ENCODE measurements at regions not wholly inside any gene's neighbourhood (a gene's known extent, or its start where the extent isn't known, plus 50 kb on each side); places are given as distances from the start of the nearest gene placed in this dataset.

DNA sequence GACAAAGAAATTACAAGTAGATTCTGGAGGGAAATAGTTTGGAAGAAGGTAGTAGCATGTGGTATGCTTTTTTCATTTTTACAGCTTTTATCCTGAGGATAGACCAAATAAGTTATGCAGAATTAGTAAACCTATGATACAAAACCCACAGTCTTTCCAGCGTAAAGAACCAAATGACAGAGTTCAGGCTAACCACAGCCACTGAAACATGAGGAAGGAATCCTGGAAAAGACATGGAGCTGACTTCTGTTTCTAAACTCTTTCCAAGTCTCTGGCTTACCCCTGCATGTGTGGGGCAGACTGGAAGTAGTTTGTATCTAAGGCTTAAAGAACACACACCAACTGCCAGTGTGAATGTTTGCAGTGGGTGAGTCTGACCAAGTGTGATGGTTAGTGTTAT is 258.4 kb upstream of the TENM4 start:
- TF ChIP-seq POLR2AphosphoS5 (IDR thresholded peaks at IDR 0.05; ENCODE audit: low read depth) (no peak), GABPA (IDR thresholded peaks at IDR 0.05; ENCODE audit: low read depth) (no peak), SPI1 (IDR thresholded peaks at IDR 0.05; ENCODE audit: borderline replicate concordance, low read depth) (no peak)
- TF ChIP-seq, protein P1, sequence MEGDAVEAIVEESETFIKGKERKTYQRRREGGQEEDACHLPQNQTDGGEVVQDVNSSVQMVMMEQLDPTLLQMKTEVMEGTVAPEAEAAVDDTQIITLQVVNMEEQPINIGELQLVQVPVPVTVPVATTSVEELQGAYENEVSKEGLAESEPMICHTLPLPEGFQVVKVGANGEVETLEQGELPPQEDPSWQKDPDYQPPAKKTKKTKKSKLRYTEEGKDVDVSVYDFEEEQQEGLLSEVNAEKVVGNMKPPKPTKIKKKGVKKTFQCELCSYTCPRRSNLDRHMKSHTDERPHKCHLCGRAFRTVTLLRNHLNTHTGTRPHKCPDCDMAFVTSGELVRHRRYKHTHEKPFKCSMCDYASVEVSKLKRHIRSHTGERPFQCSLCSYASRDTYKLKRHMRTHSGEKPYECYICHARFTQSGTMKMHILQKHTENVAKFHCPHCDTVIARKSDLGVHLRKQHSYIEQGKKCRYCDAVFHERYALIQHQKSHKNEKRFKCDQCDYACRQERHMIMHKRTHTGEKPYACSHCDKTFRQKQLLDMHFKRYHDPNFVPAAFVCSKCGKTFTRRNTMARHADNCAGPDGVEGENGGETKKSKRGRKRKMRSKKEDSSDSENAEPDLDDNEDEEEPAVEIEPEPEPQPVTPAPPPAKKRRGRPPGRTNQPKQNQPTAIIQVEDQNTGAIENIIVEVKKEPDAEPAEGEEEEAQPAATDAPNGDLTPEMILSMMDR (IDR thresholded peaks at IDR 0.05; ENCODE audit: insufficient read depth, low read length): no peak
- TF ChIP-seq, protein P2, sequence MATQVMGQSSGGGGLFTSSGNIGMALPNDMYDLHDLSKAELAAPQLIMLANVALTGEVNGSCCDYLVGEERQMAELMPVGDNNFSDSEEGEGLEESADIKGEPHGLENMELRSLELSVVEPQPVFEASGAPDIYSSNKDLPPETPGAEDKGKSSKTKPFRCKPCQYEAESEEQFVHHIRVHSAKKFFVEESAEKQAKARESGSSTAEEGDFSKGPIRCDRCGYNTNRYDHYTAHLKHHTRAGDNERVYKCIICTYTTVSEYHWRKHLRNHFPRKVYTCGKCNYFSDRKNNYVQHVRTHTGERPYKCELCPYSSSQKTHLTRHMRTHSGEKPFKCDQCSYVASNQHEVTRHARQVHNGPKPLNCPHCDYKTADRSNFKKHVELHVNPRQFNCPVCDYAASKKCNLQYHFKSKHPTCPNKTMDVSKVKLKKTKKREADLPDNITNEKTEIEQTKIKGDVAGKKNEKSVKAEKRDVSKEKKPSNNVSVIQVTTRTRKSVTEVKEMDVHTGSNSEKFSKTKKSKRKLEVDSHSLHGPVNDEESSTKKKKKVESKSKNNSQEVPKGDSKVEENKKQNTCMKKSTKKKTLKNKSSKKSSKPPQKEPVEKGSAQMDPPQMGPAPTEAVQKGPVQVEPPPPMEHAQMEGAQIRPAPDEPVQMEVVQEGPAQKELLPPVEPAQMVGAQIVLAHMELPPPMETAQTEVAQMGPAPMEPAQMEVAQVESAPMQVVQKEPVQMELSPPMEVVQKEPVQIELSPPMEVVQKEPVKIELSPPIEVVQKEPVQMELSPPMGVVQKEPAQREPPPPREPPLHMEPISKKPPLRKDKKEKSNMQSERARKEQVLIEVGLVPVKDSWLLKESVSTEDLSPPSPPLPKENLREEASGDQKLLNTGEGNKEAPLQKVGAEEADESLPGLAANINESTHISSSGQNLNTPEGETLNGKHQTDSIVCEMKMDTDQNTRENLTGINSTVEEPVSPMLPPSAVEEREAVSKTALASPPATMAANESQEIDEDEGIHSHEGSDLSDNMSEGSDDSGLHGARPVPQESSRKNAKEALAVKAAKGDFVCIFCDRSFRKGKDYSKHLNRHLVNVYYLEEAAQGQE (IDR thresholded peaks at IDR 0.05; ENCODE audit: insufficient replicate concordance, low read depth): no peak
- no peaks in the 10 kb centered on the region for H3K27me3 ChIP-seq (ENCODE audit: insufficient read depth, poor library complexity, severe bottlenecking)
- H3K4me3 ChIP-seq (replicated peaks; ENCODE audit: insufficient read depth, low read length): no peak overlapping the region
- DNase-seq (ENCODE audit: low read depth in 1 of 2, low spot score in 1 of 2): no peak
- H3K27ac ChIP-seq (replicated peaks): no peak overlapping the region

DNA sequence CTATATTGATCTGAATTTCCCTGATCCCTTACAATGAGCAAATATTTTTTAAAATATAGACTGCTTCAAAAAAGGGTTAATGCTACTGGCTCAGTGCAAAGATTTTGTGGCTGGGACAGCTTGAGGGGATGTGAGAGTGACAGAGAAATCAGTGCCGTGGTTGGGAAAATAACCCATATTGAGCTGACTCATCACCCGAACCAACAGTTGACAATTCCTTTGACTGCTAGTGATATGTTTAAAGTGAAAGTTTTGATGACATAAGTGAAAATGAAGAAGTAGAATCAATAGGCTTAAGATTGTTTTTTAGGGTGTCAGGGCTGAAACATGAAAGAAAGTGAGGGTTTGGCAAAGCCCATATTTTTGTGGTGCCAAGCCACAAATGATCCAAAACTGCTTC is 257.1 kb upstream of the TENM4 start:
- Histone ChIP-seq H3K27ac (replicated peaks) (no peak overlapping the region), H3K27me3 (ENCODE audit: insufficient read depth, poor library complexity, severe bottlenecking) (no peaks in the 10 kb centered on the region), H3K4me3 (replicated peaks; ENCODE audit: insufficient read depth, low read length) (no peak overlapping the region)
- TF ChIP-seq, protein P1 (IDR thresholded peaks at IDR 0.05; ENCODE audit: insufficient read depth, low read length): no peak
- TF ChIP-seq POLR2AphosphoS5 (IDR thresholded peaks at IDR 0.05; ENCODE audit: low read depth): no peak
- TF ChIP-seq GABPA (IDR thresholded peaks at IDR 0.05; ENCODE audit: low read depth): no peak
- TF ChIP-seq SPI1 (IDR thresholded peaks at IDR 0.05; ENCODE audit: borderline replicate concordance, low read depth): no peak
- TF ChIP-seq, protein P2 (IDR thresholded peaks at IDR 0.05; ENCODE audit: insufficient replicate concordance, low read depth): no peak
- no peak for DNase-seq (ENCODE audit: low read depth in 1 of 2, low spot score in 1 of 2)

DNA sequence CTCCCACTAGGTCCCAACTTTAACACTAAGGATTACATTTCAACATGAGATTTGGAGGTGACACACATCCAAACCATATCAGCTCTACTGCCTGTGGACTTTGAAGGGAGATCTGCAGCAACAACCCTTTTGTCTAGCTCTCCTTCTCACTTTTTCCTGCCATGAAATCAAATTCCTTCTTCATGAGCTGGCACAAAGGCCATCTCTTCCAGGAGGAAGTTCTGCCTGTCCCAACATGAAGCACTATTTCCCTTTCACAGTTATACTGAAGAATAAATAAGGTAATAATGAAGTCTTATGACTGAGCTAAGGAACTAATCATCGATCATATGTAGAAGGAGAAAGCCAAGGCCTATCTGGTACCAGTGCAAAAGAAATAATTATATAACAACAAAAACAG is 253.5 kb upstream of the TENM4 start:
- TF ChIP-seq GABPA (IDR thresholded peaks at IDR 0.05; ENCODE audit: low read depth): no peak
- TF ChIP-seq, protein P1 (IDR thresholded peaks at IDR 0.05; ENCODE audit: insufficient read depth, low read length): no peak
- TF ChIP-seq, protein P2 (IDR thresholded peaks at IDR 0.05; ENCODE audit: insufficient replicate concordance, low read depth): no peak
- no peak for TF ChIP-seq POLR2AphosphoS5 (IDR thresholded peaks at IDR 0.05; ENCODE audit: low read depth)
- no peak for TF ChIP-seq SPI1 (IDR thresholded peaks at IDR 0.05; ENCODE audit: borderline replicate concordance, low read depth)
- Histone ChIP-seq H3K27me3 (ENCODE audit: insufficient read depth, poor library complexity, severe bottlenecking) (no peaks in the 10 kb centered on the region), H3K4me3 (replicated peaks; ENCODE audit: insufficient read depth, low read length) (no peak overlapping the region), H3K27ac (replicated peaks) (no peak overlapping the region)
- no peak for DNase-seq (ENCODE audit: low read depth in 1 of 2, low spot score in 1 of 2)

Measured in HL-60 (cell line).